Heart left ventricle (tissue), 13 donors: ENCODE measurements at regions not wholly inside any gene's neighbourhood (a gene's known extent, or its start where the extent isn't known, plus 50 kb on each side); places are given as distances from the start of the nearest gene placed in this dataset.

Source experiments
- CTCF ChIP-seq, 12 donors: fragments of 200-600 bp; sonication (generic) in 4 of 12; IDR thresholded peaks; one replicate each; pipeline versions ENCODE4 v1.5.0 to v1.8.0; 2018 to 2022; ENCODE audit warnings: antibody characterized with exemption in 12 of 12, mild to moderate bottlenecking in 5 of 12
- POLR2A ChIP-seq, 2 donors: fragments of 450-650 bp; IDR thresholded peaks; one replicate each; pipeline ENCODE4 v1.6.1; 2017; ENCODE audit warnings: antibody characterized with exemption in 2 of 2, mild to moderate bottlenecking in 2 of 2, moderate library complexity in 2 of 2
- donor health status: ischemic (EF 13 %, LVEDD 7.1; RV severe dilation, severe dysfunction).
- donor health status: DM: no; HTN: yes; CAD: no.
- donor health status: DM: no; HTN: no; CAD: no.
- donor health status: ischemic (EF 25% LVEDD 6.9; RV normal size, moderate dysfunction).
- donor health status: ischemic (EF 25% LVEDD 5.7; RV mildly dilated, moderate dysfunction).
- donor health status: ischemic (EF 35%, LVEDD 5.7; RV mildly dilated, moderate dysfunction).
- donor health status: nonischemic (EF 11% LVEDD 7.7; RV severe dilation, severe dysfunction).
- donor health status: DM: yes; HTN: yes; CAD: no.
- donor health status: PGD.
- donor health status: ischemic (EF 29% LVEDD 5.4; RV normal size, mild dysfunction).
- donor health status: nonischemic (EF 23%, LVEDD 6.1; RV moderate dilation, normal function).

GRCh38 chr1:187481581-187482148 lies 652.9 kb downstream of the PLA2G4A start:
- TF ChIP-seq POLR2A (IDR thresholded peaks at IDR 0.05) (no peak), CTCF (IDR thresholded peaks at IDR 0.05) (no peak)
